Smooth muscle cell (in vitro differentiated cells): ENCODE measurements at regions not wholly inside any gene's neighbourhood (a gene's known extent, or its start where the extent isn't known, plus 50 kb on each side); places are given as distances from the start of the nearest gene placed in this dataset.

Source experiments
- DNase-seq: peaks from one replicate; lab custom pipeline; 2025; ENCODE audit not compliant: unreplicated experiment; lab: John Stamatoyannopoulos, UW
- H2AFZ ChIP-seq: fragments of 200-600 bp; sonication (generic); 2 replicates; pipeline ENCODE4 v1.6.0; 2016; ENCODE audit warnings: antibody characterized with exemption, low read depth, mild to moderate bottlenecking
- H3F3A ChIP-seq: fragments of 200-600 bp; sonication (generic); 2 replicates; pipeline ENCODE4 v1.6.0; 2017; ENCODE audit warnings: antibody characterized with exemption, low read depth
- H3K27ac ChIP-seq: fragments of 200-600 bp; sonication (generic); 2 replicates; pipeline ENCODE4 v1.5.1; 2016; ENCODE audit warnings: low read depth, mild to moderate bottlenecking
- H3K27me3 ChIP-seq: fragments of 200-600 bp; sonication (generic); 2 replicates; pipeline ENCODE4 v1.6.1; 2016; ENCODE audit warnings: low read depth, mild to moderate bottlenecking
- H3K36me3 ChIP-seq: fragments of 200-600 bp; sonication (generic); 2 replicates; pipeline ENCODE4 v1.5.1; 2016; ENCODE audit warnings: low read depth
- H3K4me1 ChIP-seq: fragments of 200-600 bp; sonication (generic); 2 replicates; pipeline ENCODE4 v1.5.1; 2016; ENCODE audit warnings: low read depth
- H3K4me2 ChIP-seq: fragments of 200-600 bp; sonication (generic); 2 replicates; pipeline ENCODE4 v1.6.0; 2016; ENCODE audit warnings: mild to moderate bottlenecking
- H3K4me3 ChIP-seq: fragments of 200-600 bp; sonication (generic); 2 replicates; pipeline ENCODE4 v1.5.1; 2016; ENCODE audit warnings: mild to moderate bottlenecking
- H3K79me2 ChIP-seq: fragments of 200-600 bp; sonication (generic); 2 replicates; pipeline ENCODE4 v1.6.0; 2016; ENCODE audit warnings: low read depth, mild to moderate bottlenecking
- H3K9ac ChIP-seq: fragments of 200-600 bp; sonication (generic); 2 replicates; pipeline ENCODE4 v1.6.0; 2016; ENCODE audit warnings: low read depth
- H3K9me3 ChIP-seq: fragments of 200-600 bp; sonication (generic); replicated peaks from 2 replicates; pipeline ENCODE4 v1.5.1; 2016; ENCODE audit warnings: low read depth
- H4K20me1 ChIP-seq: fragments of 200-600 bp; sonication (generic); 2 replicates; pipeline ENCODE4 v1.6.0; 2016; ENCODE audit warnings: low read depth
- CTCF ChIP-seq: fragments of 200-600 bp; sonication (generic); IDR thresholded peaks from 2 replicates; pipeline ENCODE4 v1.5.1; 2017; ENCODE audit warnings: borderline replicate concordance, mild to moderate bottlenecking, antibody characterized with exemption; ENCODE audit not compliant: insufficient read depth, poor library complexity, severe bottlenecking
- WGBS: methylation state at CpG from one replicate; pipeline ENCODE4 v1.1.7; 2016; ENCODE audit warnings: low lambda C conversion rate; 5-methylcytosine and 5-hydroxymethylcytosine counted together

- H4K20me1 ChIP-seq, result no peaks in the 10 kb centered on the region
- no peaks in the 10 kb centered on the region for H3K79me2 ChIP-seq
- TF ChIP-seq CTCF, result no peak
- no peak overlapping the region for H3K4me2 ChIP-seq
- no peak overlapping the region for H3K9ac ChIP-seq
- no peak overlapping the region for H2AFZ ChIP-seq
- no peaks in the 10 kb centered on the region for H3K36me3 ChIP-seq
- H3K9me3 ChIP-seq, result no peaks in the 10 kb centered on the region
- H3K27me3 ChIP-seq, result no peaks in the 10 kb centered on the region
- H3K4me3 ChIP-seq, result no peak overlapping the region
- H3K4me1 ChIP-seq, result no peaks in the 10 kb centered on the region
- WGBS, result 94% methylated on average over 1 of the region's 1 CpG
- no peak overlapping the region for H3K27ac ChIP-seq
- no peaks in the 10 kb centered on the region for H3F3A ChIP-seq
- no peak for DNase-seq
These were observed 1302.1 kb upstream of the GJE1 start for GRCh38 chr6:140830666-140831065.

GRCh38 chr6:140828856-140829255 lies 1303.9 kb upstream of the GJE1 start:
- no peak overlapping the region for H3K9ac ChIP-seq
- H3K79me2 ChIP-seq, result no peaks in the 10 kb centered on the region
- no peaks in the 10 kb centered on the region for H3K36me3 ChIP-seq
- no peak overlapping the region for H3K4me3 ChIP-seq
- H4K20me1 ChIP-seq, result no peaks in the 10 kb centered on the region
- no peak for TF ChIP-seq CTCF
- H3K4me1 ChIP-seq, result no peaks in the 10 kb centered on the region
- no peaks in the 10 kb centered on the region for H3F3A ChIP-seq
- no peak overlapping the region for H3K27ac ChIP-seq
- WGBS, result 96% methylated on average over 7 of the region's 7 CpGs
- DNase-seq, result no peak
- no peaks in the 10 kb centered on the region for H3K27me3 ChIP-seq
- no peak overlapping the region for H3K4me2 ChIP-seq
- no peak overlapping the region for H2AFZ ChIP-seq
- H3K9me3 ChIP-seq, result no peaks in the 10 kb centered on the region

- Histone ChIP-seq H3K4me1 (no peaks in the 10 kb centered on the region), H4K20me1 (no peaks in the 10 kb centered on the region), H3K36me3 (no peaks in the 10 kb centered on the region), H3K9ac (no peak overlapping the region), H3F3A (no peaks in the 10 kb centered on the region), H3K27ac (no peak overlapping the region), H3K27me3 (no peaks in the 10 kb centered on the region), H2AFZ (no peak overlapping the region), H3K79me2 (no peaks in the 10 kb centered on the region), H3K9me3 (no peaks in the 10 kb centered on the region), H3K4me3 (no peak overlapping the region), H3K4me2 (no peak overlapping the region)
- DNase-seq, result no peak
- no peak for TF ChIP-seq CTCF
- 38% methylated on average over 2 of the region's 2 CpGs for WGBS
These were observed 1305.1 kb upstream of the GJE1 start for GRCh38 chr6:140827593-140827992.

- TF ChIP-seq CTCF, result no peak
- H3K27ac ChIP-seq, result no peak overlapping the region
- no peaks in the 10 kb centered on the region for H3K36me3 ChIP-seq
- H3K4me1 ChIP-seq, result no peaks in the 10 kb centered on the region
- no peak overlapping the region for H2AFZ ChIP-seq
- no peaks in the 10 kb centered on the region for H4K20me1 ChIP-seq
- H3K4me2 ChIP-seq, result no peak overlapping the region
- H3K79me2 ChIP-seq, result no peaks in the 10 kb centered on the region
- no peak for DNase-seq
- H3K27me3 ChIP-seq, result no peaks in the 10 kb centered on the region
- WGBS, result 92% methylated on average over 2 of the region's 2 CpGs
- no peak overlapping the region for H3K4me3 ChIP-seq
- H3K9ac ChIP-seq, result no peak overlapping the region
- no peaks in the 10 kb centered on the region for H3F3A ChIP-seq
- H3K9me3 ChIP-seq, result no peaks in the 10 kb centered on the region
These were observed 1307.0 kb upstream of the GJE1 start for GRCh38 chr6:140825731-140826130.
